ENCODE measurements at regions not wholly inside any gene's neighbourhood (a gene's known extent, or its start where the extent isn't known, plus 50 kb on each side); places are given as distances from the start of the nearest gene placed in this dataset.

DNA sequence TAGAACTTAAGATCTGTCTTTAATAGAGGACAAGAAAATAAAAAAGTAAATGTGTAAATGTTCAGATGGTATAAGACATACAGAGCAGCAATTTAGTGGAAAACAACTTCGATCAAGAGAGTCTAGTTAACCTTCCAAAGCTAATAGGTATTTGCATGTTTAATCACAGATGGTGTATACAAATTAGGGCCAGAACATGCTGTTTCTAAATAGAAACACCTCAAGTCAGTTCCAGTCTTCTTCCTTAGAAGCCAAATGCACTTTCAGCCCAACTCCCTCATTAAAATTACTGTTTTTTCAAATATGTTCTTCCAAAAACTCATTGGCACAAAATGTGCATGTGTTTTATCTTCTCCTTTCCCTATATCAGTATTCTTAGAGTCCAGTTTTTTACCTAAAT is 604.4 kb downstream of the SLC6A15 start:
- Histone ChIP-seq H3F3A (ENCODE audit: low read depth) (no peaks in the 10 kb centered on the region), H3K79me2 (ENCODE audit: low read depth) (no peaks in the 10 kb centered on the region), H2AFZ (replicated peaks) (no peak overlapping the region), H4K20me1 (ENCODE audit: low read depth) (no peaks in the 10 kb centered on the region), H3K4me3 (no peak overlapping the region), H3K27ac (no peak overlapping the region), H3K36me3 (no peaks in the 10 kb centered on the region), H3K9ac (no peak overlapping the region), H3K9me3 (ENCODE audit: low read depth) (no peaks in the 10 kb centered on the region), H3K4me1 (no peaks in the 10 kb centered on the region), H3K27me3 (no peaks in the 10 kb centered on the region), H3K4me2 (no peak overlapping the region)
- DNase-seq (ENCODE audit: low spot score), result no peak
- TF ChIP-seq EZH2 (IDR thresholded peaks at IDR 0.05) (no peak), EZH2phosphoT487 (IDR thresholded peaks at IDR 0.05) (no peak)
- TF ChIP-seq, protein P1, sequence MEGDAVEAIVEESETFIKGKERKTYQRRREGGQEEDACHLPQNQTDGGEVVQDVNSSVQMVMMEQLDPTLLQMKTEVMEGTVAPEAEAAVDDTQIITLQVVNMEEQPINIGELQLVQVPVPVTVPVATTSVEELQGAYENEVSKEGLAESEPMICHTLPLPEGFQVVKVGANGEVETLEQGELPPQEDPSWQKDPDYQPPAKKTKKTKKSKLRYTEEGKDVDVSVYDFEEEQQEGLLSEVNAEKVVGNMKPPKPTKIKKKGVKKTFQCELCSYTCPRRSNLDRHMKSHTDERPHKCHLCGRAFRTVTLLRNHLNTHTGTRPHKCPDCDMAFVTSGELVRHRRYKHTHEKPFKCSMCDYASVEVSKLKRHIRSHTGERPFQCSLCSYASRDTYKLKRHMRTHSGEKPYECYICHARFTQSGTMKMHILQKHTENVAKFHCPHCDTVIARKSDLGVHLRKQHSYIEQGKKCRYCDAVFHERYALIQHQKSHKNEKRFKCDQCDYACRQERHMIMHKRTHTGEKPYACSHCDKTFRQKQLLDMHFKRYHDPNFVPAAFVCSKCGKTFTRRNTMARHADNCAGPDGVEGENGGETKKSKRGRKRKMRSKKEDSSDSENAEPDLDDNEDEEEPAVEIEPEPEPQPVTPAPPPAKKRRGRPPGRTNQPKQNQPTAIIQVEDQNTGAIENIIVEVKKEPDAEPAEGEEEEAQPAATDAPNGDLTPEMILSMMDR (IDR thresholded peaks at IDR 0.05), result no peak
- Mint-ChIP-seq H3K36me3 (no peaks in the 10 kb centered on the region), H3K4me1 (peaks cover 2% of the 10 kb centered on the region), H3K9me3 (no peaks in the 10 kb centered on the region), H3K27me3 (ENCODE audit: insufficient read depth, low read depth) (no peaks in the 10 kb centered on the region), H3K4me3 (no peak overlapping the region), H3K27ac (no peak overlapping the region)

DNA sequence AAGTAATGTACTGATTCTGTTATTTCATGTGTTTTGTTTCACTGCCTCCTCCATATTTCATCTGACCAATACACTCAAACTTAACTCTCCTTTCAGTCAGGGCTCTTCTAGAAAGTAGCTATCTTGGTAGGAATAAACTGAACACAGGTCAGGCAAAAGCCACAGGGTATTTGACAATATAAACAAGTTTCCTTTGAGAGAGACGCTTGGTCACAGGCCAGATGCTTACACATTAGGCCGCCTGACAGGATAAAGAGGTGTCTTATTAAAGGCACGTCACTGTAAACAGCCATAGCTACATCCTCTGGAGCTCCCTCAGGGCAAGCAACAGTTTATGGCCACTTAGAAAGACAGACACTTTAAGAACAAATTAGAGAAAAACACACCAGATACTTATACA is 607.5 kb downstream of the SLC6A15 start:
- H2AFZ ChIP-seq (replicated peaks), result peak overlapping the region; percentile 40
- H3K27ac Mint-ChIP-seq, result no peak overlapping the region
- DNase-seq (ENCODE audit: low spot score), result no peak

DNA sequence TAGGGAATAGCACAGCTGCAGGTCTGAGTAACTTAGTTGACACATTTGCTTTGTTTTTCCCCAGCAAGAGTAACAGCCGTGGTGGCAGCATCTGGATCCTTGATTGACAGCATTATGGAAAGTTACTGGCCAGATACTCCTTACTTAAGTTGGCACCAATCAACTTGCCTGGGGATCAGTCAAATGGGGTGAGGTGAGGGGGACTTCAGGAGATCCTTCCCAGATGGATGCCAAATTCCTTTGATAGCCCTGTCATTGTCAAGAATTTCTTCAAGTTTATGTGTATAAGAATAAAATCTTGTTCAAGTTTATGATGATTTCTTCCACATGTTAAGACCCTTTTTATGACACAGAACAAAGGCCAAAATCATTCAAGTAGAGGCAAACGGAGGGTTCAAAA is 618.4 kb downstream of the SLC6A15 start:
- no peaks in the 10 kb centered on the region for H3K27me3 Mint-ChIP-seq (ENCODE audit: insufficient read depth, low read depth)
- H3K27ac Mint-ChIP-seq, result no peak overlapping the region

More for the DNA sequence above, 607.5 kb downstream of the SLC6A15 start:
- H3K36me3 ChIP-seq, result no peaks in the 10 kb centered on the region
- no peaks in the 10 kb centered on the region for H3K79me2 ChIP-seq (ENCODE audit: low read depth)
- H3K4me3 ChIP-seq, result no peak overlapping the region
- no peaks in the 10 kb centered on the region for H3K27me3 ChIP-seq
- H3K9ac ChIP-seq, result no peak overlapping the region
- Mint-ChIP-seq H3K9me3 (no peaks in the 10 kb centered on the region), H3K36me3 (no peaks in the 10 kb centered on the region), H3K4me3 (no peak overlapping the region), H3K4me1 (no peaks in the 10 kb centered on the region), H3K27me3 (ENCODE audit: insufficient read depth, low read depth) (no peaks in the 10 kb centered on the region)
- H3F3A ChIP-seq (ENCODE audit: low read depth), result no peaks in the 10 kb centered on the region
- TF ChIP-seq, protein P1 (IDR thresholded peaks at IDR 0.05), result no peak
- TF ChIP-seq EZH2 (IDR thresholded peaks at IDR 0.05) (no peak), EZH2phosphoT487 (IDR thresholded peaks at IDR 0.05) (no peak)
- no peaks in the 10 kb centered on the region for H4K20me1 ChIP-seq (ENCODE audit: low read depth)
- no peak overlapping the region for H3K27ac ChIP-seq
- no peak overlapping the region for H3K4me2 ChIP-seq
- no peaks in the 10 kb centered on the region for H3K4me1 ChIP-seq
- H3K9me3 ChIP-seq (ENCODE audit: low read depth), result no peaks in the 10 kb centered on the region

More for the DNA sequence above, 618.4 kb downstream of the SLC6A15 start:
- H4K20me1 ChIP-seq (ENCODE audit: low read depth), result no peaks in the 10 kb centered on the region
- H3F3A ChIP-seq (ENCODE audit: low read depth), result no peaks in the 10 kb centered on the region
- Mint-ChIP-seq H3K4me3 (no peak overlapping the region), H3K36me3 (no peaks in the 10 kb centered on the region), H3K4me1 (no peaks in the 10 kb centered on the region), H3K9me3 (peaks cover 12% of the 10 kb centered on the region)
- no peak overlapping the region for H2AFZ ChIP-seq (replicated peaks)
- H3K27me3 ChIP-seq, result no peaks in the 10 kb centered on the region
- H3K4me1 ChIP-seq, result no peaks in the 10 kb centered on the region
- no peak for DNase-seq (ENCODE audit: low spot score)
- no peaks in the 10 kb centered on the region for H3K79me2 ChIP-seq (ENCODE audit: low read depth)
- no peak overlapping the region for H3K4me2 ChIP-seq
- H3K4me3 ChIP-seq, result no peak overlapping the region
- H3K9ac ChIP-seq, result no peak overlapping the region
- no peaks in the 10 kb centered on the region for H3K36me3 ChIP-seq
- no peak for TF ChIP-seq EZH2 (IDR thresholded peaks at IDR 0.05)
- TF ChIP-seq, protein P1 (IDR thresholded peaks at IDR 0.05), result no peak
- TF ChIP-seq EZH2phosphoT487 (IDR thresholded peaks at IDR 0.05), result no peak
- H3K9me3 ChIP-seq (ENCODE audit: low read depth), result no peaks in the 10 kb centered on the region
- no peak overlapping the region for H3K27ac ChIP-seq

Measured in neural progenitor cell (in vitro differentiated cells).